Activated CD4-positive, alpha-beta T cell treated with anti-CD3 and anti-CD28 coated beads, Interleukin-2, amount 10 ng/mL, durations not matched to agents 24 days and 14 days (primary cell): ENCODE measurements at regions not wholly inside any gene's neighbourhood (a gene's known extent, or its start where the extent isn't known, plus 50 kb on each side); places are given as distances from the start of the nearest gene placed in this dataset.
"Not testable (repeated sequence)": the region's sequence is repeated elsewhere in the genome, so short reads cannot be mapped to it uniquely, and the experiment has no call there.

Source experiments
- DNase-seq: peaks from one replicate; pipeline ENCODE4 v3.0.0; 2022
- H3K27ac Mint-ChIP-seq: one replicate; pipeline ENCODE4 v1.8.0; 2022; ENCODE audit warnings: mild to moderate bottlenecking, mixed read lengths
- H3K27me3 Mint-ChIP-seq: one replicate; pipeline ENCODE4 v1.8.0; 2022; ENCODE audit warnings: mixed read lengths
- H3K36me3 Mint-ChIP-seq: one replicate; pipeline ENCODE4 v1.8.0; 2022; ENCODE audit warnings: low read depth, mild to moderate bottlenecking, mixed read lengths
- H3K4me1 Mint-ChIP-seq: one replicate; pipeline ENCODE4 v1.8.0; 2021; ENCODE audit warnings: mixed read lengths
- H3K4me3 Mint-ChIP-seq: one replicate; pipeline ENCODE4 v1.8.0; 2022; ENCODE audit warnings: mild to moderate bottlenecking, moderate library complexity, mixed read lengths
- H3K9me3 Mint-ChIP-seq: one replicate; pipeline ENCODE4 v1.8.0; 2021; ENCODE audit warnings: mixed read lengths
- intact Hi-C: fragments of 100-400 bp; cut with micrococcal nuclease; formaldehyde crosslinking; loops from one replicate; pipeline ENCODE4 v1.15.1; 2023

DNA sequence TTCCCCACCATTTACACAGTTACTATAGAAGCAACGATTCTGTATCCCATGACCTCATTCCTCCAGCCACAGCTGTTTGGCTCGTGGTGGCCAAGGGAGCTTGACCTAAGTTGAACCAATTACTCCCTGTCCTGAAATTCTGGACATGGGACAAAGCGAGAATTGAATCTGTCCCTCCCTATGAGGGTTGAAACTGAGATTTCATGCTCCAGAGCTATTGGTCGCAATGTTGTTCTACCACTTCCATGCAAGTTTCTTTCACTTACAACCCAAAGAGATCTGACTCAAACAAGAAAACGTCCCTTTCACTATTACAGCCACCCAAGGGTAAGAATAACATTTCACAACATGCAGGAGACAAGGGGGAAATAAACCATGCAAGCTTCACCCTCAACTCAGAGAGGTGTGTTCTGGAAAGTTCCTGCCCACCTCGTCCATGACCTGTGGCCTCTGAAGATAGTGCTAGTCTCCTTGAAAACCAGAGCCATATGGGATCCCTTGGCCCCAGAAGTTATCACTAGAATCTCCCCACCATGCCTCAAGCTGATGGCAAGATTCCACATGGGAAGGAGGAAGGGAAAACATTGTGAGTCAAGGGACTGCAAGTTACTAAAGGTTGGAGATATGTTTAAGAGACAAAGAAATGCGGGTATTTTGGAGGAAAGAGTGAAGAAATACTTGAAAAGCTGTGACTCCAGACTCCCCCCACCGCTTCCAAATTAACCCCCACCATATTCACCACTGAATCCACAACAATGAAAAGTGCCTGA lies 74.5 kb upstream of the SRSF6 start:
- Mint-ChIP-seq H3K4me3 (no peak overlapping the region), H3K36me3 (no peaks in the 10 kb centered on the region), H3K27ac (no peak overlapping the region), H3K9me3 (no peaks in the 10 kb centered on the region), H3K27me3 (peaks cover 6% of the 10 kb centered on the region), H3K4me1 (no peaks in the 10 kb centered on the region)
- intact Hi-C loops = no loop called here
- no peak for DNase-seq

DNA sequence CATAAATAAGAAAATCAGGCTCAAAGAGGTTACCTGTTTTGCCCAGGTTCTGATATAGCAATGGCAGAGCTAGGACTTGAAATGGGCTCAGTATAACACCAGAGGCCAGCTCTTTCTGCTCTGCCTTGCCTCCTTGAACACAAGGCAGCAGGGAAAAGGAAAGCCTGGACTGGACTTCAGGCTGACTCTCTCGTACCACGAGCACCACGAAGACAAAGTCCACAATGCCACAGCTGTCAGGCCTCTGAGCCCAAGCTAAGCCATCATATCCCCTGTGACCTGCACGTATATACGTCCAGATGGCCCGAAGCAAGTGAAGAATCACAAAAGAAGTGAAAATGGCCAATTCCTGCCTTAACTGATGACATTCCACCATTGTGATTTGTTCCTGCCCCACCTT lies 75.6 kb upstream of the SRSF6 start:
- DNase-seq, H3K9me3 Mint-ChIP-seq, H3K27me3 Mint-ChIP-seq, H3K36me3 Mint-ChIP-seq, H3K4me3 Mint-ChIP-seq, H3K4me1 Mint-ChIP-seq, intact Hi-C loops, H3K27ac Mint-ChIP-seq: not testable (repeated sequence)

- H3K27me3 Mint-ChIP-seq, H3K4me1 Mint-ChIP-seq, H3K9me3 Mint-ChIP-seq, intact Hi-C loops, H3K27ac Mint-ChIP-seq, H3K4me3 Mint-ChIP-seq, H3K36me3 Mint-ChIP-seq, DNase-seq: not testable (repeated sequence)
These were observed 76.2 kb upstream of the SRSF6 start for GRCh38 chr20:43381533-43381932.

DNA sequence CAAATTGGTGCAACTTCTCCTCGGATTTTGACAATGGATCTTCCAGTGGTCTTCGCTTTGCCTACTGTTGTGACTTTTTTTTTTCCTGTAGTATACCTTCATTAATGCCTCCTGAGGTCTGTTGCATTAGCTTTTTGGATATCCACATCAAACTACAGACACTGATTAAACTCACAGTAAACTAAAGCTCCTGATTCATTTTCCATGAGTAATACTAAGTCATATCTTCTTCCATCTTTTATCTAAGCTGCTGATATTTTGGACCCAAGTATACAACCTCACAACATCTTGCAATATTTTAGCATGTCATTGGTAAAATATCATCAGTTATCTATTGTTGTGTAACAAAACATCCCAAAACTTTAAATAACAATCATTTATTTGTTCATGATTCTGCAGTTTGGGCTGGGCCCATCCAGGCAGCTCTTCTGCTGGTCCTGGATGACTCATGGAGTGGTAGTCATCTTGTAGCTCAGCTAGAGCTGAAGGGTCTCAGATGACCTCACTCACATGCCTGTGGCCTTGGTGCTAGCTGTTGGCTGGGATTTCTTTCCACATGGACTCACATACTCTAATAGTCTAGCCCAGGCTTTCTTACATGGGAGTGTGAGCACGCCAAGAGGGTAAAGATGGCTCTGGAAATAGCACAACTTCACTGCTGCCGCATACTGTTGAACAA lies 78.3 kb upstream of the SRSF6 start:
- Mint-ChIP-seq H3K27ac (no peak overlapping the region), H3K4me1 (no peaks in the 10 kb centered on the region), H3K9me3 (no peaks in the 10 kb centered on the region), H3K27me3 (peaks cover 7% of the 10 kb centered on the region), H3K4me3 (no peak overlapping the region), H3K36me3 (no peaks in the 10 kb centered on the region)
- intact Hi-C loops = no loop called here
- no peak for DNase-seq

DNA sequence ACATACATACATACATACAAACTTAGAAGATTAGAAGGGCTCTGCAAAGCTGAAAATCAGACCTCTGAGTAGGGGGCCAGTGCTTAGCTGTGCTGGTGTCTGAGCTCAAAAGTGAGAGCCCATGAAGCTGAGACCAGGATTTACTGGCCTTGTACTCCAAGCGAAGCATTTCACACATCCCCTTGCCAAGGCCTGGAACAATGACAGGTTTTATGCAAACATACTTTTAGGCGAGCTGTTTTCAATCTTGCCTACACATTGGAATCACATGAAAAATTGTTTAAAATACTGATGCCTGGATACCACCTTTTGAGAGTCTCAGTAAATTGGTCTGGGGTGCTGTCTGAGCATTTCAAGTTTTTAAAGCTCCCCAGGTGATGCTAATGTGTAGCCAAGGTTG lies 80.9 kb upstream of the SRSF6 start:
- H3K27ac Mint-ChIP-seq = no peak overlapping the region
- no peaks in the 10 kb centered on the region for H3K4me1 Mint-ChIP-seq
- H3K36me3 Mint-ChIP-seq = no peaks in the 10 kb centered on the region
- no peak overlapping the region for H3K4me3 Mint-ChIP-seq
- no peaks in the 10 kb centered on the region for H3K9me3 Mint-ChIP-seq
- intact Hi-C loops = no loop called here
- peaks cover 7% of the 10 kb centered on the region for H3K27me3 Mint-ChIP-seq
- DNase-seq = no peak

- H3K4me3 Mint-ChIP-seq = no peak overlapping the region
- peaks cover 7% of the 10 kb centered on the region for H3K27me3 Mint-ChIP-seq
- intact Hi-C loops = no loop called here
- DNase-seq = no peak
- no peaks in the 10 kb centered on the region for H3K36me3 Mint-ChIP-seq
- H3K9me3 Mint-ChIP-seq = no peaks in the 10 kb centered on the region
- no peaks in the 10 kb centered on the region for H3K4me1 Mint-ChIP-seq
- no peak overlapping the region for H3K27ac Mint-ChIP-seq
These were observed 82.1 kb upstream of the SRSF6 start for GRCh38 chr20:43375591-43375990.

GRCh38 chr20:43372051-43372450 lies 85.6 kb upstream of the SRSF6 start:
- H3K4me3 Mint-ChIP-seq = no peak overlapping the region
- no peak overlapping the region for H3K27ac Mint-ChIP-seq
- H3K27me3 Mint-ChIP-seq = peaks cover 3% of the 10 kb centered on the region
- no peaks in the 10 kb centered on the region for H3K4me1 Mint-ChIP-seq
- no peak for DNase-seq
- no peaks in the 10 kb centered on the region for H3K36me3 Mint-ChIP-seq
- H3K9me3 Mint-ChIP-seq = no peaks in the 10 kb centered on the region
- intact Hi-C loops = no loop called here

DNA sequence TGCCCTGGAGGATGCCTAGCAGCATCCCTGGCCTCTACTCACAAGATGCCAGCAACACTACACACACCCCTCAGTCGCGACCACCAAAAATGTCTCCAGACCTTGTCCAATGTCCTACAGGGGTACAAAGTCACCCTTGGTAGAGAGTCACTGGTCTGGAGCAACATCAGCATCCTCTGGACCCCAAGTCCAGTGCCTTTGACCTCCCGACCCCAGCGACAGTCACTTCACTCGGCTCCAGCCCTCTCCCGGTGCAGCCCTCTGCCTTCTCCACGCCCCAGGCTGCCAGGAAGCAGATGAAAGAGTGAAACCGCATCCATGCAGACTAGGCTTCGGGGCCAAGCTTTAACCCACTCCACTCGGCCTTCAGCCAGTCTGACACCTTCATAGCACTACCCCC lies 92.0 kb upstream of the SRSF6 start:
- Mint-ChIP-seq H3K27ac (no peak overlapping the region), H3K27me3 (peaks cover 2% of the 10 kb centered on the region), H3K36me3 (no peaks in the 10 kb centered on the region), H3K4me3 (no peak overlapping the region), H3K9me3 (no peaks in the 10 kb centered on the region), H3K4me1 (no peaks in the 10 kb centered on the region)
- intact Hi-C loops = no loop called here
- no peak for DNase-seq

- Mint-ChIP-seq H3K27ac (no peak overlapping the region), H3K36me3 (no peaks in the 10 kb centered on the region), H3K4me1 (no peaks in the 10 kb centered on the region), H3K4me3 (no peak overlapping the region), H3K9me3 (no peaks in the 10 kb centered on the region), H3K27me3 (peaks cover 2% of the 10 kb centered on the region)
- no peak for DNase-seq
- intact Hi-C loops = no loop called here
These were observed 93.7 kb upstream of the SRSF6 start for GRCh38 chr20:43364001-43364400.

GRCh38 chr20:43363506-43363905 lies 94.2 kb upstream of the SRSF6 start:
- intact Hi-C loops = no loop called here
- Mint-ChIP-seq H3K27ac (no peak overlapping the region), H3K9me3 (no peaks in the 10 kb centered on the region), H3K27me3 (peaks cover 2% of the 10 kb centered on the region), H3K4me1 (no peaks in the 10 kb centered on the region), H3K36me3 (no peaks in the 10 kb centered on the region), H3K4me3 (no peak overlapping the region)
- DNase-seq = no peak

DNA sequence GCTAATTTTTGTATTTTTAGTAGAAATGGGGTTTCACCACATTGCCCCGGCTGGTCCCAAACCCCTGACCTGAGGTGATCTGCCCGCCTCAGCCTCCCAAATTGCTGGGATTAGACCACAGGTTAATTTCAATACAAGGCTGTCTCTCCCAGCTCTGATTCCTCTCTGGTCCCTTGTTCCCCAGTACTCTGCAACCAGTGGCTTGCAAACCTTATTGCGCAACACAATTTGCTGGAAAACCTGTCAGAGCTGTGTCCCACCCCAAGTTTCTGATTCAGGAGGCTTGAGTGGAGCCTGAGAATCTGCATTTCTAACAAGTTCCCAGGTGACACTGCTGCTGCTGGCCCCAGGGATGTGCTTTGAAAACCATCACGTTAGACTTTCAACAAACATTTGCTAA lies 96.2 kb upstream of the SRSF6 start:
- no peak overlapping the region for H3K4me3 Mint-ChIP-seq
- no peaks in the 10 kb centered on the region for H3K4me1 Mint-ChIP-seq
- no peaks in the 10 kb centered on the region for H3K36me3 Mint-ChIP-seq
- DNase-seq = no peak
- H3K27me3 Mint-ChIP-seq = no peaks in the 10 kb centered on the region
- intact Hi-C loops = no loop called here
- no peaks in the 10 kb centered on the region for H3K9me3 Mint-ChIP-seq
- no peak overlapping the region for H3K27ac Mint-ChIP-seq

GRCh38 chr20:43360016-43360415 lies 97.7 kb upstream of the SRSF6 start:
- no peaks in the 10 kb centered on the region for H3K36me3 Mint-ChIP-seq
- H3K9me3 Mint-ChIP-seq = no peaks in the 10 kb centered on the region
- intact Hi-C loops = no loop called here
- no peak overlapping the region for H3K27ac Mint-ChIP-seq
- no peaks in the 10 kb centered on the region for H3K4me1 Mint-ChIP-seq
- H3K4me3 Mint-ChIP-seq = no peak overlapping the region
- no peak for DNase-seq
- H3K27me3 Mint-ChIP-seq = no peaks in the 10 kb centered on the region

DNA sequence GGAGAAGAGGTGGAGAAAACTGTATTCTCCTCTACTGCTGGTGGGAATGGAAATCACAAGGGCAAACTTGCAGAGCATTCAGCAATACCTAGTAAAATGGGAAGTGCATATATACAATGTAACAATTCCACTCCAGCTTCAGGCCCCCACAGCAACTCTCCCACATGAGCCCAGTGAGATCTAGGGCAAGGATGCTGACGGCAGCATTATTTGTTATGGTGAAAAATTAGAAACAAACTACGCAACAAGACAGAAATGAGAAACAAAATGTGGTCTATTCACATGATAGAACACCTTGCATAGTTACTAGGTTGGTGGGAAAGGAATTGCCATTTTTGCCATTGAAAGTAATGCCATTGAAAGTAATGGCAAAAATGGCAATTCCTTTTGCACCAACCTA lies 98.9 kb upstream of the SRSF6 start:
- Mint-ChIP-seq H3K4me1 (no peaks in the 10 kb centered on the region), H3K9me3 (no peaks in the 10 kb centered on the region), H3K4me3 (no peak overlapping the region), H3K36me3 (no peaks in the 10 kb centered on the region), H3K27me3 (no peaks in the 10 kb centered on the region), H3K27ac (no peak overlapping the region)
- no peak for DNase-seq
- intact Hi-C loops = no loop called here

- Mint-ChIP-seq H3K27me3 (no peaks in the 10 kb centered on the region), H3K36me3 (no peaks in the 10 kb centered on the region), H3K4me1 (no peaks in the 10 kb centered on the region), H3K4me3 (no peak overlapping the region), H3K27ac (no peak overlapping the region), H3K9me3 (no peaks in the 10 kb centered on the region)
- intact Hi-C loops = no loop called here
- no peak for DNase-seq
These were observed 100.3 kb upstream of the SRSF6 start for GRCh38 chr20:43357352-43357751.

- no peak for DNase-seq
- no peaks in the 10 kb centered on the region for H3K9me3 Mint-ChIP-seq
- H3K27me3 Mint-ChIP-seq = no peaks in the 10 kb centered on the region
- no peak overlapping the region for H3K27ac Mint-ChIP-seq
- H3K4me3 Mint-ChIP-seq = no peak overlapping the region
- intact Hi-C loops = no loop called here
- no peaks in the 10 kb centered on the region for H3K36me3 Mint-ChIP-seq
- no peaks in the 10 kb centered on the region for H3K4me1 Mint-ChIP-seq
These were observed 102.1 kb upstream of the SRSF6 start for GRCh38 chr20:43355610-43356009.
